NCI-H526 (cell line): ENCODE measurements at regions not wholly inside any gene's neighbourhood (a gene's known extent, or its start where the extent isn't known, plus 50 kb on each side); places are given as distances from the start of the nearest gene placed in this dataset.

ENCODE experiments used
- DNase-seq, 2 experiments: peaks; one replicate each; lab custom pipeline; 2025; lab: John Stamatoyannopoulos, UW

- no peak for DNase-seq
Measured at GRCh38 chr18:67290421-67290820, 226.1 kb downstream of the DSEL start.

- no peak for DNase-seq
Measured at GRCh38 chr18:67285583-67285982, 230.9 kb downstream of the DSEL start.

GRCh38 chr18:67282796-67283195 lies 233.7 kb downstream of the DSEL start:
- DNase-seq = no peak

GRCh38 chr18:67281746-67282145 lies 234.8 kb downstream of the DSEL start:
- no peak for DNase-seq

- DNase-seq = no peak
Measured at GRCh38 chr18:67280486-67281242, 235.9 kb downstream of the DSEL start.

GRCh38 chr18:67279988-67280387 lies 236.5 kb downstream of the DSEL start:
- no peak for DNase-seq

GRCh38 chr18:67278984-67279383 lies 237.5 kb downstream of the DSEL start:
- no peak for DNase-seq

GRCh38 chr18:67276638-67277037 lies 239.9 kb downstream of the DSEL start:
- DNase-seq = no peak

- no peak for DNase-seq
Measured at GRCh38 chr18:67273288-67273687, 243.2 kb downstream of the DSEL start.

GRCh38 chr18:67269206-67269605 lies 247.3 kb downstream of the DSEL start:
- no peak for DNase-seq

- DNase-seq = no peak
Measured at GRCh38 chr18:67268530-67268929, 248.0 kb downstream of the DSEL start.

- DNase-seq = no peak
Measured at GRCh38 chr18:67266246-67267237, 250.0 kb downstream of the DSEL start.

- DNase-seq = no peak
Measured at GRCh38 chr18:67265464-67266245, 250.9 kb downstream of the DSEL start.

- no peak for DNase-seq
Measured at GRCh38 chr18:67261931-67262552, 254.5 kb downstream of the DSEL start.

GRCh38 chr18:67260841-67261240 lies 255.7 kb downstream of the DSEL start:
- no peak for DNase-seq

- DNase-seq = no peak
Measured at GRCh38 chr18:67250776-67251424, 265.6 kb downstream of the DSEL start.

- no peak for DNase-seq
Measured at GRCh38 chr18:67243799-67244587, 272.5 kb downstream of the DSEL start.

GRCh38 chr18:67242001-67242400 lies 274.5 kb downstream of the DSEL start:
- DNase-seq = no peak

GRCh38 chr18:67241299-67241698 lies 275.2 kb downstream of the DSEL start:
- no peak for DNase-seq

GRCh38 chr18:67239826-67240225 lies 276.7 kb downstream of the DSEL start:
- DNase-seq = no peak
